A204.1 (cell line): ENCODE measurements at regions not wholly inside any gene's neighbourhood (a gene's known extent, or its start where the extent isn't known, plus 50 kb on each side); places are given as distances from the start of the nearest gene placed in this dataset.

Source experiments
- FAIRE-seq: peaks from 2 replicates; lab custom pipeline; 2012; peaks lifted over from hg19 to GRCh38; lab: Jason Lieb, UNC

- FAIRE-seq, result no peak
Observed at GRCh38 chr6:133631421-133631820, 257.5 kb upstream of the TCF21 start.

DNA sequence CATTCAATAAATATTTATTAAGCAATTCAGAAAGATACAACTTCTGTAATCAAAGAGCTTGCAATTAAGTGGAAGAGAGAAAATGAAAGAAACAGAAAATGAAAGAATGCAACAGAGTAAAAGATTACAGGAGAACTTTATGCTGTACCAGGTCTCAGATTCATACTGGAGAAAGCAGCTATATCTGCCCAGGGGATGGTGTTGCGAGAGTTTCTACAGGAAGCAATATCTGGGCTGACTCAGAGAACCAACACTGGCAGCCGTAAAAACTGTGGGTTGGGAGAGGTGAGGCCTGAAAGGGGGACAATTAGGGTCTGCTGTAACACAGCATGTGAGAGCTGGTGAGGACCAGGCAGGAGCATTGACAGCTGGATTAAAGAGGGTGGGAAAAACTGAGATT lies 256.7 kb upstream of the TCF21 start:
- no peak for FAIRE-seq

DNA sequence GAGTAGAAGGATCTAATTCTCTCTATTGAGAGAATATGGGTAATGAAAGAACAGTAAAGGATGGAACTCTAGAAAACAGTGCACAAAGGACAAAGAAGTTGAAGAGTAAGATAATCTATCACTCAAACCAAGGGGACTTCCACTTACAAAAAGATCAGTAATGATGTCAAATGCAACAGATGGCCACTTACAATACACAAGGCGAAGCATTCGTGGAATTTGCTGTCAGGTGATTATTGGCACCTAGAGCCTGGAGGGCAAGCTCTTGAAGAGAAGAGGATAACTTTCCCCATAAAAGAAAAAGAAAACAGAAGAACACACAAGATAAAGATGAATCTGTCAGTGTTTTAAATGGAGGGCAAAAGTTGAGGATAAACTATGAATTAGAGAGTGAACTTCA lies 256.0 kb upstream of the TCF21 start:
- no peak for FAIRE-seq

- no peak for FAIRE-seq
Observed at GRCh38 chr6:133634474-133634873, 254.4 kb upstream of the TCF21 start.

DNA sequence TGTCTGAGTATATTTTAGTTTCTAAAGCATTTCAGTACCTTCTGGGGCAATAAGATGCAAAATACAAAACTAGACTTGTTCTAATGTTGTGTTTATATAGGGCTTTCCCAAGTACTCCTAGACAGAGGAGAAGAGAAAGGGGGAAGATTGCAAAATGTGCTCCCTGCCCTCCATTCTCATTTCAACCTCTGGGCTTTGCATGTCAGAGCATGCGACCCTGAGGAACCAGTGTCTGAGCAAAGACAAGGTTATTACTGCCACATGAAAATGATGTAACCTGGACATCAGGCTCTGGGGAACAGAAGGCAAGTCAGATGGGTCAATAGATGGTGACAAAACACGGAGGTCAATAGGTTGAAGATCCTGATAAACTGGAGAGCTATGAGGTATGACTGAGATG lies 253.5 kb upstream of the TCF21 start:
- FAIRE-seq, result no peak

- FAIRE-seq, result no peak
Observed at GRCh38 chr6:133637436-133637835, 251.5 kb upstream of the TCF21 start.

GRCh38 chr6:133637874-133638273 lies 251.0 kb upstream of the TCF21 start:
- FAIRE-seq, result no peak

DNA sequence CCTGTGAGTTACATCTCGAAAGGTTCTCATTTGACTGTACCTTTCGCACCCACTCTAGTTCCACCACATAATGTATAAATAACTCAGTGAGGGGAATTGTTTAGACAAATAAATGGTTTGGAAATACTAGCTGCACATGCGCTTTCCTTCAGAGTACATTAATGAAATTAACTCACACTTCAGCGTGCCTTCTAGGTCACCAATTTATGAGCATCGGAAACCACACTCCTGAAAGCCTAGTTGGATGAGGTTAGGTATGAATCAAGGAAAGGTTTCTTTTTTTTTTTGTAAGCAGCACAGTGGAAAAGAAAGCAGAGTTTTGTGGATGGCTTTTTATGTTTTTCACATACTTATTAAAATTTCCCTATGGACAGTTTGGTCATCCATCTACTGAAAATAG lies 247.8 kb upstream of the TCF21 start:
- no peak for FAIRE-seq

DNA sequence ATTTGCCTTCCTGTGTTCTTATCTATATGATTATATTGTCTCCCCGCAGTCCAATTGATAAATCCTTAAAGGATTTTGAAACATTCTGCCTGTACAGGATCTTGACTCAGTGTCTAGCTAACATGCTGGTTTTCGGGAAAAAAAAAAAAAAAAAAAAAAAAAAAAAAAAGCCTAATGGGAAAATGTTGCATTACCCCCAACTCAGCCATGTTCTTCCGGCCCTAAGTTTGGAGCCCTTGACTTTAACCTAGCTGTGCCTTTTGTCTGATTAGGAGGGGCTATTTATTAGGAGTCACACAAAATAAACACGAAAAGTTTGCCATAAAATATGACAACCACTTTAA lies 244.4 kb upstream of the TCF21 start:
- no peak for FAIRE-seq

DNA sequence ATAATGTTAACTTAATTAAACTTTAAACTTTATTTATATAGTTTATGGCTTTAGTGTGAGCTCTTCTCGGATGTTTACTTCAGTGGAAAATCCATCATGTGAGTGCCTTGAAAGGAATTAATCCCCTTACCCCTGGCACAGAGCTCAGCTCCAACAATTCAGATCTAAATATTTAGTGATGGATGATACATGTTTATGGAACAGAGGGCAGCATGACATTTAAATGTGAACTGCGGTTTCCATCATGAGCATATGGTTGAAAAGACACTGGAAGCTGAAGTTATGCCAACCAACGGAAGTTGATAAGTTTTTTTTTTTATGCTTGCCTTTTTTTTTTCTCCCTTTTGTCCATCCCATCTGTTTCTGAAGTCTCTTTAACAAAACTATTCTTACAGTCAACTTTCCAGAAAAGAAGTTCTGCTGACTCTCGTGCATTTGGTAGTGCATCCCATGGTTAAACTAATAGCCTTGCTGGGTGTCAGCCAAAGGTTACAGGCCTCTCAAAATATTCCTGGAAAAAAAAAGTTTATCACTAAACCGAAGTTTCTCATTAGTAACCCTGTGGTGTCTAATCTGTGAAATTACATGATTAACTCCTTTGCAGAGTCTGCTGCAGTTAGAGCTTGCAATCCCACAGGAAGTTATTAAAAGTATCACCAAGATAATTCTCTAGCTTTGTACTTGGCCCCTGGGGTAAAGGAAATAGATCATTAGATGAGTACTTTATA lies 243.9 kb upstream of the TCF21 start:
- no peak for FAIRE-seq

GRCh38 chr6:133645966-133646740 lies 242.8 kb upstream of the TCF21 start:
- FAIRE-seq, result no peak

GRCh38 chr6:133648581-133648980 lies 240.3 kb upstream of the TCF21 start:
- FAIRE-seq, result no peak

GRCh38 chr6:133671376-133671775 lies 217.5 kb upstream of the TCF21 start:
- no peak for FAIRE-seq

GRCh38 chr6:133673056-133673455 lies 215.9 kb upstream of the TCF21 start:
- FAIRE-seq, result no peak

DNA sequence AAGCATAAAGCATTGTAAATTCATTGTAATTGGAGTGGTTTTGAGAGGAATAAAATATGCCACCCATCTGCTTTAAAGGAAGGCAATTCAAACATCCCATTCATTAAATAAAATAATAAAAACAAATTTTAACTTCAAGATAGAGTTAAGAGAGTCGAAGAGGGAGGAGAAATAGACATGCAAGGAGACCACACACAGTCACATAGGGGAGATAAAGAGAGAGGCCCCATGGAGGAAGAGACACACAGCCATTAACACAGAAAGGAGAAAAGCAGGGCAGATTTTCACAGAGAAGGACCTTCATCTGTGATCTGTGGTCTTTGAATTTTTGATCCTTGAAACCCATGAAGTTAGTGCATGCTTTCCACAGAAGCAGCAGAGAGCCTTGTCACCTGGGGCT lies 214.3 kb upstream of the TCF21 start:
- no peak for FAIRE-seq

DNA sequence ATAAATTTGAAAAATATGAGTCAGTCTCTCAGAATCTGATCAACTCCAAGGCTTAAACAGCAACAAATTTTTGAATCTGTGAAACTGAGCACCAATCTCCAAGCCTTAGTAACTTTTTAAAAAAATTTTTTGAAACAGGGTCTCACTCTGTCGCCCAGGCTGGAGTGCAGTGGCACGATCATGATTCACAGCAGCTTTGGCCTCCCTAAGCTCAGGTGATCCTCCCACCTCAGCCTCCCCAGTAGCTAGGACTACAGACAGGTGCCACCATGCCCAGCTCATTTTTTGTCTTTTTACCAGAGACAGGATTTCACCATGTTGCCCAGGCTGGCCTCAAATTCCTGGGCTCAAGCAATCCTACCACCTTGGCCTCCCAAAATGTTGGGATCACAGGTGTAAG lies 207.9 kb upstream of the TCF21 start:
- no peak for FAIRE-seq

DNA sequence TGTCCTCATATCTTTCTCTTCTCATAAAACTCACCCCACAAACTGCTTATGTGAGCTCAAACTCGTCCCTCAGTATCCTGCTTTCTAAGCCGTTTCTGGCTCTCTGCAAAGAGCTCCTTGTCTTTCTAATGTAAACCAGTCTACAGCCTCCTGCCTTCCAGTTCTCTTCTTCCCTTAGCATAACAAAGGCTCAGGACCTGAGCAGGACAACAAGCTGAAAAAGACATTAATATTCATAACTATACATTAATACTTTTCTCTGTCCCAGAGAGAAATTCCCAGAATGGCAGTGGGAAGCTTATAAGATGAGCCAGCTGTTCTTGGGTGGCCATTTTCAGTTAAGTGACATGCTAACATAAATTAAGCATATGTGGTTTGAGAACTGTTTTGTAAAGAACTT lies 207.0 kb upstream of the TCF21 start:
- FAIRE-seq, result no peak

DNA sequence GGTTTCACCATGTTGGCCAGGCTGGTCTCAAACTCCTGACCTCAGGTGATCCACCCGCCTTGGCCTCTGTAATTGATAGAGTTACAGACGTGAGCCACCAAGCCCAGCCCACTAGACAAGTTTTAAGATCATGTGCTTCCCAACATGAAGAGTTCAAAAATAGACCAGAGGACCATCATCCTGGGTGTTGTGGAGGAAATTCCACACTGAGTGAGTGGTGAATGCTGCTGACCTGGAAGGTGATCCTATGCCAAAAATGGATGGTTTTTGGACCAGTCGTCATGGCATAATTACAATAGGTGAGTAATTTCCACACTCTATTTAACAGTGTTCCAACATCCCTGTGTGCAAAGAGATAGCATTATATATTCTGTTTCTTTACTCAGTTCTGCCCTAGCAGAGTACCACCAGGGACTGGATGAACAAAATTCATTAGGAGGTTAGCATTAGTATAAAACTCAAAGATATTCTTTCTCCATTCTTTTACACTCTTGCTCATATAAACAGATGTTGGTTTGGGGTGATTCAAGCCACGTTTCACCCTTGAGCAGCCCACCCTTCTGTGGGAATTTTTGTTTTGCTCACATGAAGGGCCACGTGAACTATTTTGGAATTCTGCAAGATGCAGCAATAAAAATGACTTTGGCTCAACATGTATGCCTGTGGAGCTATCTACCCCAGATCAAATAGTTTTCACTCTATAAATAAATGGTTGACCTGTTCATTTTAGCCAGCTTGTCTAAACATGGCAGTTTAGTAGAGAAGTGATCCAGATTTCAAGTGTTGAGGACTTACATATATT lies 206.2 kb upstream of the TCF21 start:
- FAIRE-seq, result no peak

- FAIRE-seq, result no peak
Observed at GRCh38 chr6:133683308-133683580, 205.7 kb upstream of the TCF21 start.

DNA sequence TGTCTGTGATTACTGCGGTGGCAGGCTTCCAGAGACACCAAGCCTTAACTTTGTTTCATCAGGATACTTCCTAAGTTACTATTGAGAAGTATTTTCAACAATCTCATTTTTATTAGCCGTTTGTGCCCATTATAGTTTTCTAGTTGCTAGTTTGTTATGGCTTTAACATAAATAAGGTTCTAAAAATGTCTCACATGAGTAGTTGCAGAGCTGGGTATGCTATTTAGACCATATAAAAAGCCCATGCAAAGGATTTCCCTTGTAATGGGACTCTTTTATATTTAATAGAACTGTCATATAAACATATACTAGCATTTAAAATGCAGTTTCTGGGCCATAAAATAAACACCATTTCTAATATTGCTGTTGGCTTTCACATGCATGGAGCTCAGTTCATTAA lies 205.3 kb upstream of the TCF21 start:
- no peak for FAIRE-seq

DNA sequence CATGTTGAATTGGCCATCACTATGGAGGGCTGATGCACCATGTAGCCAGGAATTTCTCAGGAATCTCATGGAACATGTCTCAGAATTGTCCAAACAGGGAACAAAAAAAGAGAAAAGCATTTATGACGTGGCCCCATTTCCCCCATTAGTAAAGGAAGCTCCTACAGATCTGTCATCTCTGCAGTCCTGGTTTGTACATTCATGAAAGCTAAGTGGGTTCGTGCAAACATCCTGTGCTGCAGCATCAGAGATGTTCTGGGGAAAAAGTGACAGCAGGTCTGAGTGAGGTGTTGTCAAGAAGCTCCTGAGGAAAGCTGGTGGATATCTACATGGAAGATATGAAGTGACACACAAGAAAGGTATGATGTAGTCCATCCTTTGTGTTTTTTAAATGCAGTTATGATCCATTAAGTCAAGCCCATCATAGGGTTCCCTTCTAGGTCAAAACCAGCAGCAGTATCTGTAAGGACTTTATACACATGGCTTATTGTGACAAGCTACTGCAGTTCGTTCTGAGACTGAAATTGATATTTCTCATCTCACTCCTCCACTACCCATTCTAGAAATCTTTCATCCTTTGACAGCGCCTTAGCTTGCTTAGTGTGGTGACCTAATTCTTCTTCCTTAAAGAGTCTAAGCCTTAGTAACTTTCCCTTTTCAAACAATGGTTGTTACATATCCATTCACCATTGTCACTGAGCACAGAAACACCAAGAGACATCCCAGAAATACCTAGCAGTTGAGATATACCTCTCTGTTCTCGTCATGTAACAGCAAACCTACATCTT lies 200.0 kb upstream of the TCF21 start:
- no peak for FAIRE-seq

- no peak for FAIRE-seq
Observed at GRCh38 chr6:133689863-133690262, 199.1 kb upstream of the TCF21 start.

DNA sequence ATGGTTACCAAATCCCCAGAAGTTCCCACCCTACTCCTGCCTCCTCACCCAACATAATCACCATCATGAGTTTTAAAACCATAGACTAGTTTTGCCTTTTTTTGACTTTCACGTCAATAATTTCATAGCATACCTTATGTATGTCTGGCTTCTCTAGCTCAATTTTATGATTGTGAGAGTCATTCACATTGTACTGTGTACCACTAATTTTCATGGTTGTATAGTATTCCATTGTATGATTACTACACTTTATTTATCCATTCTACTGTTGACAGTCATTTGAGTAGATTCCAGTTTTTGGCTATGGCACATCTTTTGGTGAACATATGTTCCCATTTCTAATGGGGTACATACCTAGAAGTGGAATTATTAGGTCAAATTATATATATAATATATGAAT lies 195.3 kb upstream of the TCF21 start:
- no peak for FAIRE-seq
